Esophagus (tissue), 2 donors: ENCODE measurements at regions not wholly inside any gene's neighbourhood (a gene's known extent, or its start where the extent isn't known, plus 50 kb on each side); places are given as distances from the start of the nearest gene placed in this dataset.

ENCODE experiments used
- H3K27ac ChIP-seq, 2 donors: one replicate each; pipeline ENCODE4 v1.5.1; 2013; ENCODE audit warnings: low read depth in 2 of 2, mild to moderate bottlenecking in 2 of 2, inconsistent platforms in 1 of 2, low read length in 1 of 2, moderate library complexity in 1 of 2
- H3K27me3 ChIP-seq, 2 donors: one replicate each; pipeline ENCODE4 v1.6.1; 2013; ENCODE audit warnings: low read length in 2 of 2, control low read depth in 1 of 2, mild to moderate bottlenecking in 1 of 2; ENCODE audit not compliant: insufficient read depth in 2 of 2, control insufficient read depth in 1 of 2
- H3K36me3 ChIP-seq, 2 donors: one replicate each; pipeline ENCODE4 v1.6.1; 2013; ENCODE audit warnings: low read length in 1 of 2; ENCODE audit not compliant: control insufficient read depth in 2 of 2, insufficient read depth in 2 of 2
- H3K4me1 ChIP-seq, 2 donors: one replicate each; pipeline ENCODE4 v1.6.1; 2013; ENCODE audit warnings: low read length in 1 of 2; ENCODE audit not compliant: control insufficient read depth in 2 of 2, insufficient read depth in 2 of 2
- H3K4me3 ChIP-seq, 2 donors: one replicate each; pipeline ENCODE4 v1.5.1; 2013; ENCODE audit warnings: low read length in 2 of 2, mild to moderate bottlenecking in 2 of 2, low read depth in 1 of 2, moderate library complexity in 1 of 2
- H3K9me3 ChIP-seq, 2 donors: one replicate each; pipeline ENCODE4 v1.6.1; 2013; ENCODE audit warnings: mild to moderate bottlenecking in 2 of 2, low read depth in 1 of 2, low read length in 1 of 2, moderate library complexity in 1 of 2; ENCODE audit not compliant: control insufficient read depth in 2 of 2, insufficient read depth in 1 of 2
- WGBS, 2 donors: extraction: QIAGEN DNeasy Blood & Tissue Kit; methylation state at CpG; one replicate each; pipeline ENCODE4 v1.1.7; 2013; 5-methylcytosine and 5-hydroxymethylcytosine counted together
- donor health status: healthy with polysubstance abuse.
- donor health status: Bipolar disorder and iron deficiency.

DNA sequence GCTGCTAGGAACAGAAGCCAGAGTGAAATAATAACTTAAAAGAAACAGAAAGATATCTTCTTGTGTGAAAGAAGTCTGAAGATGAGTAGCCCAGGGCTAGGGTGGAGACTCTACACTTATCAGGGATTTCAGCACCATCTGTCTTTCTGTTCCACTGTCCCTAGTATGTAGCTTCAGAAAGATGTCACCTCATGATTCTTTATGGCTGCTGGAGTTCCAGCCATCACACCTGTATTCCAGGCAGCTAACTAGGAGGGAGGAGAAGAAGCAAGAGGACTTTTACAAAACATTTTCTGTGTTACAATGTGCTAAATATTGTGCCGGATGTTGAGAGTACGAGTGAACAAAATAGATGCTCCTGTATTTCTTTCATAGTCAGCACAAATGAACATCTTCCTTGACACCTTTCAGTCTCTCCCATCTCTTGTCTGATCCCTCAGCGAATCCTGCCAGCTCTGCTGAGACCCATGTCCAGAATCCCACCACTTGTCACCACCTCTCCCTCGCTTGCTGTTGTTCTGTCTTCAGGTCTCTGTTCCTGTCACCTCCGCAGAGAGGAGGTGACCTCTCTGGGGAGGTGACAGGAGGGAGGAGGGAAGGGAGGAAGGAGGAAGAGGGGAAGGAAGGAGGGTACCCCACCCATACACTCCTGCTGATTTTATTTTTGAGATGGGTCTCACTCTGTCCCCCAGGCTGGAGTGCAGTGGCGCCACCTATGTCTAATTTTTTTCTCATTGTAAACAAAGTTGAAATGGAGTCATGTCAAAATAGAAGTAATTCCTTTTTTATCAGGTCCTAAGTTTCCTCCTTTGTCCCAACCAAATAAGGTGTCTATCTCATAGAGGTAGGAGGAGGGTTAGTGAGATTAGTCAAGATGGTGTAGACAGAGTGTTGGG lies 188.9 kb downstream of the TFAP2C start:
- H3K27ac ChIP-seq: peak overlapping the region in 1 of 2 donors; percentile 16
- no peaks in the 10 kb centered on the region for H3K27me3 ChIP-seq
- no peaks in the 10 kb centered on the region for H3K9me3 ChIP-seq
- H3K36me3 ChIP-seq: no peaks in the 10 kb centered on the region
- 80 to 86% methylated on average over 6 of the region's 6 CpGs for WGBS, 2 donors
- H3K4me3 ChIP-seq: no peak overlapping the region
- peaks cover 0 to 4% of the 10 kb centered on the region in 2 donors for H3K4me1 ChIP-seq

DNA sequence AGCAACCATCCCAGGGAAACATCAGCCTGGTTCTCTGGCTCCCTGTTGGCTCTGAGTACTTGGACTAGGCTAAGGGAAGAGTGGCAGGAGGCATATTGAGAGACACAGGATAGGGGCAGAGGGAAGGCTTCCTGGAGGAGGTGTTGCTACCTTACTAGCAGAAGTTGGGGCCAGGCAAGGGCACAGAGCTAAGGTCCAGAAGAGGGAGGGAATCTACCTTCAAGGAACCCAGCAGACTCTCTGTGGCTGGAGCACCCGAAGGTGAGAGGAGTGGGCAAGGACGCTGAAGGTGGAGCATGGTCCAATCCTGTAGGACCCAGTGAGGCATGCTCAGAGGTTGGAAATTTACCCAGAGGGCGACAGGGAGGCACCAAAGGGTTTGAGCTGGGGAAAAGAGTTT lies 191.9 kb downstream of the TFAP2C start:
- no peaks in the 10 kb centered on the region for H3K27me3 ChIP-seq
- no peak overlapping the region for H3K27ac ChIP-seq
- no peaks in the 10 kb centered on the region for H3K9me3 ChIP-seq
- no peaks in the 10 kb centered on the region for H3K36me3 ChIP-seq
- H3K4me1 ChIP-seq: peaks cover 0 to 2% of the 10 kb centered on the region in 2 donors
- no peak overlapping the region for H3K4me3 ChIP-seq
- 81 to 83% methylated on average over 3 of the region's 3 CpGs for WGBS, 2 donors

DNA sequence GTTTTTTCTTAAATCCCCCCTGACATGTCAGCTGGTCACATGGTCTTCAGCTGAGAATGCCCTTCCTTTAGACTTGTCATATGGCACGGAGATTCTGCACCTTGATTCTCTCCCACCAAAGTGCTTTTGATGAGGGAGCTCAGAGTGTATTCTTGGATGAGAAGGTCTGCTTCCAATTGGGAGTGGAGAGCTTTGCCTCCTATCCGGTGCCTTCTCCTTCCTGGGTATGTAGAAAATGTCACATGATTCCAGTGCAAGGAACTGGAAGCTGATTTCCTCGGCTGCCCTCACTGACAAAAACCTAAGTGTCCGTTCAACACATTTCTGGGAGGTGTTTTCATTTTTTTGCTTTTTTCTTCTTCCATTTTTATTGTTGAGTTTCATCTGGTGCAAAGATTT lies 197.2 kb downstream of the TFAP2C start:
- 38 to 61% methylated on average over 4 of the region's 4 CpGs for WGBS, 2 donors
- peaks cover 0 to 8% of the 10 kb centered on the region in 2 donors for H3K4me1 ChIP-seq
- no peaks in the 10 kb centered on the region for H3K27me3 ChIP-seq
- H3K9me3 ChIP-seq: no peaks in the 10 kb centered on the region
- H3K4me3 ChIP-seq: no peak overlapping the region
- no peaks in the 10 kb centered on the region for H3K36me3 ChIP-seq
- no peak overlapping the region for H3K27ac ChIP-seq

DNA sequence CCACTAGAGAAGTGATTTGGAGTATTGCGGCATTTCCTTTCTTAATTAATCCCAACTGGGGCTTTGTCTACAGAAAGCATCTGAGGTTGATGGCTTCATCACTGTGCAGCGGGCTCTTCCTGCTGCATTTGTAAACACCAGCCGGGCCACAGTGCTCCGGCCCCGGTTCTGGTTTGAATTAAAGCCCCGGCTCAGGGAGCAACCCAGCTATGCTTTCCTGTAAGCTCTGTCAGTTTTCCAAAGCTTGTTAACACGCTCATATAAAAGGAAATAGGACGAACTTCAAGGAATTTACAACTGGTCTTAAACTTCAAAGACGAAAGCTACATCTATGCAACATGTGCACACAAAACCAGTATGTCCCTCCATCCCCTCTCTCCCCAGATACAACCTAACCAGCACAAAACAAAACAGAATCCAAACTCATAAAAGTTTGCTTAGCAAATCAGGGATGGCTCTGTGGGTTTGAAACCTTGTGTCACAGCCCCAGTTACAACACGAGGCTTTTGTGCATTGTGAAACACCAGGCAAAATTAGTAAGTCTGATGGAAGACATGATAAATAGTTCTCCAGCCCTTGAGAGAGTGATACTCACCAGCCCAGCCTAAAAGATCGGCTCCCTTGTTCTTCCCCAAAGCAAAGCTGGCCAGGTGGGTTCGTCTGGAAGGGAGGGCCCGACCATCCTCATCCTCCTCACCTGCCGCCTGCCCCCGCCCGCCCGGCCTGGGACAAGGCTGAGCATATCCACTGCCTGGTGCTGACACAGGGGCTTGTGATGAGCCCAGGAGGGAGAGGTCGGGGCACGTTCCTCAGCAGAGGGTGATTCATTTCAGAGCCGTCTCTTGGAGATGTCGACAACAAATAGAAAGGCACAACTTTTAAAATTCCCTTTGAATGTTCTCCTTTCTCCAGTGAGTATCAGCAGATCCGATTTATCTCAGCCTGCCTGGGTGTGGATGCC lies 197.9 kb downstream of the TFAP2C start:
- 22 to 32% methylated on average over 22 of the region's 22 CpGs for WGBS, 2 donors
- H3K4me3 ChIP-seq: no peak overlapping the region
- H3K27me3 ChIP-seq: no peaks in the 10 kb centered on the region

DNA sequence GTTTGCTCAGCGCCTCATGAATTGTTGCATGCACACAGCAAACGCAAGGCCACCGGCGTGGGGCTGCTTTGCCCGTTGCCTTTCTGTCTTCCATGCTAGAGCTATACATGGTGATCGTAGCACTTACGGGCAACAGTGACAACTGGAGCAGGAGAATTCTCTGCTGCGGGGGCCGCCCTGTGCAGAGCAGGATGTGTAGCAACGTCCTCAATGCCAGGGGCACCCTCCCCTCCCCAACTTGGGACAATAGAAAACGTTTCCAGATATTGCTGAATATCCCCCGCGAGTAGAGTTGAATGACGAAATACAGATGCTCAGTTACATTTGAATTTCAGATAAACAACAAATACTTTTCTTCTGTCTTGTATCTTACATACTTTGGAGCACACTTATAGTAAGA lies 198.7 kb downstream of the TFAP2C start:
- H3K9me3 ChIP-seq: no peaks in the 10 kb centered on the region
- H3K36me3 ChIP-seq: no peaks in the 10 kb centered on the region
- H3K27ac ChIP-seq: peak overlapping the region; percentile 69 to 72
- H3K27me3 ChIP-seq: no peaks in the 10 kb centered on the region
- 32 to 46% methylated on average over 14 of the region's 14 CpGs for WGBS, 2 donors
- peaks cover 0 to 8% of the 10 kb centered on the region in 2 donors for H3K4me1 ChIP-seq
- H3K4me3 ChIP-seq: no peak overlapping the region

More for the DNA sequence above, 197.9 kb downstream of the TFAP2C start:
- Histone ChIP-seq H3K9me3 (no peaks in the 10 kb centered on the region), H3K27ac (peak overlapping the region; percentile 69 to 72), H3K36me3 (no peaks in the 10 kb centered on the region), H3K4me1 (peaks cover 0 to 8% of the 10 kb centered on the region in 2 donors)

DNA sequence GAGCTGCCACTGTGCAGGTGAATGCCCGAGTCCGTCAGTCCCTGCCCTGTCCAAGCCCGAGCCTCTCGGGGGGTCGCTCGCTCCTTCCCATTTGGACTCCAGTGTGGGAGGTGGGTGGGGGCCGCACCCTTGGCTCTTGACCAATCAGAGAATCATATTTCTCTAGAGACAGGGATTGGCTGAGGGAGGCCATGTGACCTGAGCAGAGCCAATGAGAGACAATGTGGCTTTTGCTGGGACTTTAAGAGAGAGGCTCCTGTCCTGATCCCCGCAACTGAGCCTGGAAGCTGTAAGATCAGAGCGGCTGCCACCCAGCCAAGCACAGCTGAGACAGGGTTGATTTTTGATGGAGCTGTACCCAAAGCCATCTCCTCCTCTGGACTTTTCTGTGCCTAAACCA lies 199.3 kb downstream of the TFAP2C start:
- Histone ChIP-seq H3K4me1 (peaks cover 0 to 8% of the 10 kb centered on the region in 2 donors), H3K9me3 (no peaks in the 10 kb centered on the region), H3K4me3 (no peak overlapping the region), H3K27ac (peak overlapping the region; percentile 33 to 38), H3K36me3 (no peaks in the 10 kb centered on the region), H3K27me3 (no peaks in the 10 kb centered on the region)
- WGBS, 2 donors: 86 to 89% methylated on average over 9 of the region's 9 CpGs

DNA sequence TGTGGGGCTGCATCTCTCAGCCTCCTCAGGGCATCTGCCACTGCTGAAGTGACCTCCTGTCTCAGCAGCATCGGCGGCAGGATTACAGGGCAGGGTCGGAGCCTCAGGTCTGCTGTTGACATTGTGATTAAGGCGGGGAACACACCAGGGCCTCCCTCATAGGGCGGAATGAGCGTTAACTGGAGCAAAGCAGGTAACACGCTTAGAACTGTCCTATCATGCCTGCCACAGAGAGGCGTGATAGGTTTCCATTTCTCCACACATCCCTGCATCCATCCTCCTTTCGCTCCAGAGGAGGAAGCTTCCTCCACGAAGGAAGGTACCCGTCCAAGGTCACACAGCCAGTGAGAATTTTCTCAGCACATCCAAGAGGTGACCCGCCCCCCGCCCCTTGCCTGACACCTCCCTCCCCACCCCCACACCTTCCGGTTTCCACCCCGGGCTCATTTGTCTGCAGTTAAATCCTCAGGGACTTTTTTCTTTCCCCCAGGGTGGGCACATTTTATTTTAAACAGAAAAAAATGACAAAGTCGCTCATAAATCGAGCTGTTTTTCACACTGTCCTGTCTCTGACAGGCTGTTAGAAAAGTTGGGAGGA lies 200.8 kb downstream of the TFAP2C start:
- H3K4me1 ChIP-seq: peaks cover 0 to 8% of the 10 kb centered on the region in 2 donors
- no peaks in the 10 kb centered on the region for H3K9me3 ChIP-seq
- H3K4me3 ChIP-seq: no peak overlapping the region
- H3K36me3 ChIP-seq: no peaks in the 10 kb centered on the region
- 22 to 24% methylated on average over 17 of the region's 17 CpGs for WGBS, 2 donors
- no peaks in the 10 kb centered on the region for H3K27me3 ChIP-seq
- no peak overlapping the region for H3K27ac ChIP-seq

DNA sequence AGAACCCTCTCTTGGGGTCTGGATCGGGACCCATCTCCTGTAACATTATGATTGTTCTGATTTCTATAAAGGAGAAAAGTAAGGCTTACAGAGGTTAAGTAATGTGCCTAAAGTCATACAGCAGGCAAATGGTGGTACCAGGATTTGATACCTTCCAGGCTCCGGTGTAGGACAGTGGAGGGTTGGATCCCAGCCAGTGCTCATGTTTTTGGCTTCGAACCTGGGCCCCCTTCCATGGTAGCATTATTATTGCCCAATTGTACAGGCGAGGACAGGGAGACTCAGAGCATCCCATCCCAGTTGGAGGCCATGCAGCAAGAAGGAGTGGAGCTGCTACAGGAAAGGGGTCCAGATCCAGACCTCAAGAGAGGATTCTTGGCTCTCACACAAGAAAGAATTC lies 202.7 kb downstream of the TFAP2C start:
- Histone ChIP-seq H3K4me3 (no peak overlapping the region), H3K9me3 (no peaks in the 10 kb centered on the region), H3K27me3 (no peaks in the 10 kb centered on the region), H3K27ac (no peak overlapping the region), H3K4me1 (peaks cover 0 to 8% of the 10 kb centered on the region in 2 donors), H3K36me3 (no peaks in the 10 kb centered on the region)
- WGBS, 2 donors: 59 to 77% methylated on average over 4 of the region's 4 CpGs

DNA sequence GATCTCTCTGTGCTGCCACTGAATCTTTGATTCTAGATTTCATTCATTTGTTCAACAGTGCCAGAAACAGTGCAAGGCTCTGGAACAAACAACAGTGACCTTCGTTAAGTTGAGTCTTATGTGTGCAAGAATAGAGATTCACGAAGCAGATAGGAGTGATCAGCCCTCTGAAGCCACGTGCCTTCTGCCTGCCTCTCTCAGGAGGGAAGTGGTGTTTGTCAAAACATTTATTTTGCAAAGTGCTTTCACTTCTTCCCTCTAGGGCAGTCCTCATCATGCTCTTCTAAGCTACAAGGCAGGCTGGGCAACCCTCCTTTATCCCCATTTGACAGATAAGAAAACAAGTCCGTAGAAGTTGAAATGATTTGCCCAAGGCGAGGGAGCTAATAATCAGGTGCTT lies 204.3 kb downstream of the TFAP2C start:
- no peak overlapping the region for H3K4me3 ChIP-seq
- H3K4me1 ChIP-seq: peaks cover 0 to 3% of the 10 kb centered on the region in 2 donors
- no peak overlapping the region for H3K27ac ChIP-seq
- no peaks in the 10 kb centered on the region for H3K36me3 ChIP-seq
- H3K27me3 ChIP-seq: no peaks in the 10 kb centered on the region
- no peaks in the 10 kb centered on the region for H3K9me3 ChIP-seq
- WGBS, 2 donors: 72 to 73% methylated on average over 5 of the region's 5 CpGs
